ENCODE measurements at regions not wholly inside any gene's neighbourhood (a gene's known extent, or its start where the extent isn't known, plus 50 kb on each side); places are given as distances from the start of the nearest gene placed in this dataset.

- Histone ChIP-seq H3K36me3 (ENCODE audit: control insufficient read depth, insufficient read depth, low read length) (no peaks in the 10 kb centered on the region), H3K9ac (ENCODE audit: low read length) (no peak overlapping the region), H3K27ac (ENCODE audit: low read depth, low read length) (no peak overlapping the region), H3K27me3 (ENCODE audit: control insufficient read depth, insufficient read depth, low read length) (no peaks in the 10 kb centered on the region), H3K4me1 (ENCODE audit: control insufficient read depth, insufficient read depth, low read length) (peaks cover 5% of the 10 kb centered on the region), H3K4me3 (ENCODE audit: low read length) (no peak overlapping the region)
Observed at GRCh38 chr12:46471404-46471803, 98.8 kb upstream of the SLC38A2 start.

- H3K27me3 ChIP-seq (ENCODE audit: control insufficient read depth, insufficient read depth, low read length): no peaks in the 10 kb centered on the region
- no peak overlapping the region for H3K27ac ChIP-seq (ENCODE audit: low read depth, low read length)
- no peak overlapping the region for H3K9ac ChIP-seq (ENCODE audit: low read length)
- H3K4me1 ChIP-seq (ENCODE audit: control insufficient read depth, insufficient read depth, low read length): peaks cover 5% of the 10 kb centered on the region
- no peaks in the 10 kb centered on the region for H3K36me3 ChIP-seq (ENCODE audit: control insufficient read depth, insufficient read depth, low read length)
- H3K4me3 ChIP-seq (ENCODE audit: low read length): no peak overlapping the region
Observed at GRCh38 chr12:46470975-46471374, 98.4 kb upstream of the SLC38A2 start.

GRCh38 chr12:46470036-46470627, 97.6 kb upstream of the SLC38A2 start:
- H3K36me3 ChIP-seq (ENCODE audit: control insufficient read depth, insufficient read depth, low read length): no peaks in the 10 kb centered on the region
- H3K27ac ChIP-seq (ENCODE audit: low read depth, low read length): no peak overlapping the region
- H3K27me3 ChIP-seq (ENCODE audit: control insufficient read depth, insufficient read depth, low read length): no peaks in the 10 kb centered on the region
- no peak overlapping the region for H3K9ac ChIP-seq (ENCODE audit: low read length)
- peaks cover 5% of the 10 kb centered on the region for H3K4me1 ChIP-seq (ENCODE audit: control insufficient read depth, insufficient read depth, low read length)
- no peak overlapping the region for H3K4me3 ChIP-seq (ENCODE audit: low read length)

- Histone ChIP-seq H3K27me3 (ENCODE audit: control insufficient read depth, insufficient read depth, low read length) (no peaks in the 10 kb centered on the region), H3K4me1 (ENCODE audit: control insufficient read depth, insufficient read depth, low read length) (peaks cover 5% of the 10 kb centered on the region), H3K27ac (ENCODE audit: low read depth, low read length) (no peak overlapping the region), H3K4me3 (ENCODE audit: low read length) (no peak overlapping the region), H3K36me3 (ENCODE audit: control insufficient read depth, insufficient read depth, low read length) (no peaks in the 10 kb centered on the region), H3K9ac (ENCODE audit: low read length) (no peak overlapping the region)
Observed at GRCh38 chr12:46468813-46469212, 96.2 kb upstream of the SLC38A2 start.

- no peak overlapping the region for H3K9ac ChIP-seq (ENCODE audit: low read length)
- H3K27me3 ChIP-seq (ENCODE audit: control insufficient read depth, insufficient read depth, low read length): no peaks in the 10 kb centered on the region
- H3K36me3 ChIP-seq (ENCODE audit: control insufficient read depth, insufficient read depth, low read length): no peaks in the 10 kb centered on the region
- peaks cover 5% of the 10 kb centered on the region for H3K4me1 ChIP-seq (ENCODE audit: control insufficient read depth, insufficient read depth, low read length)
- H3K27ac ChIP-seq (ENCODE audit: low read depth, low read length): no peak overlapping the region
- no peak overlapping the region for H3K4me3 ChIP-seq (ENCODE audit: low read length)
Observed at GRCh38 chr12:46468160-46468559, 95.6 kb upstream of the SLC38A2 start.

GRCh38 chr12:46465307-46465706, 92.7 kb upstream of the SLC38A2 start:
- Histone ChIP-seq H3K36me3 (ENCODE audit: control insufficient read depth, insufficient read depth, low read length) (no peaks in the 10 kb centered on the region), H3K27ac (ENCODE audit: low read depth, low read length) (no peak overlapping the region), H3K27me3 (ENCODE audit: control insufficient read depth, insufficient read depth, low read length) (no peaks in the 10 kb centered on the region), H3K4me3 (ENCODE audit: low read length) (no peak overlapping the region), H3K4me1 (ENCODE audit: control insufficient read depth, insufficient read depth, low read length) (peaks cover 9% of the 10 kb centered on the region), H3K9ac (ENCODE audit: low read length) (no peak overlapping the region)

GRCh38 chr12:46464863-46465262, 92.3 kb upstream of the SLC38A2 start:
- Histone ChIP-seq H3K27me3 (ENCODE audit: control insufficient read depth, insufficient read depth, low read length) (no peaks in the 10 kb centered on the region), H3K27ac (ENCODE audit: low read depth, low read length) (no peak overlapping the region), H3K4me1 (ENCODE audit: control insufficient read depth, insufficient read depth, low read length) (peaks cover 9% of the 10 kb centered on the region), H3K9ac (ENCODE audit: low read length) (no peak overlapping the region), H3K36me3 (ENCODE audit: control insufficient read depth, insufficient read depth, low read length) (no peaks in the 10 kb centered on the region), H3K4me3 (ENCODE audit: low read length) (no peak overlapping the region)

GRCh38 chr12:46462641-46463355, 90.2 kb upstream of the SLC38A2 start:
- Histone ChIP-seq H3K27me3 (ENCODE audit: control insufficient read depth, insufficient read depth, low read length) (no peaks in the 10 kb centered on the region), H3K36me3 (ENCODE audit: control insufficient read depth, insufficient read depth, low read length) (no peaks in the 10 kb centered on the region), H3K27ac (ENCODE audit: low read depth, low read length) (no peak overlapping the region), H3K4me3 (ENCODE audit: low read length) (no peak overlapping the region), H3K4me1 (ENCODE audit: control insufficient read depth, insufficient read depth, low read length) (peaks cover 9% of the 10 kb centered on the region), H3K9ac (ENCODE audit: low read length) (no peak overlapping the region)

GRCh38 chr12:46461907-46462640, 89.5 kb upstream of the SLC38A2 start:
- Histone ChIP-seq H3K27ac (ENCODE audit: low read depth, low read length) (no peak overlapping the region), H3K4me1 (ENCODE audit: control insufficient read depth, insufficient read depth, low read length) (peaks cover 9% of the 10 kb centered on the region), H3K27me3 (ENCODE audit: control insufficient read depth, insufficient read depth, low read length) (no peaks in the 10 kb centered on the region), H3K36me3 (ENCODE audit: control insufficient read depth, insufficient read depth, low read length) (no peaks in the 10 kb centered on the region), H3K9ac (ENCODE audit: low read length) (no peak overlapping the region), H3K4me3 (ENCODE audit: low read length) (no peak overlapping the region)

- Histone ChIP-seq H3K9ac (ENCODE audit: low read length) (no peak overlapping the region), H3K36me3 (ENCODE audit: control insufficient read depth, insufficient read depth, low read length) (no peaks in the 10 kb centered on the region), H3K27ac (ENCODE audit: low read depth, low read length) (no peak overlapping the region), H3K4me1 (ENCODE audit: control insufficient read depth, insufficient read depth, low read length) (peaks cover 9% of the 10 kb centered on the region), H3K4me3 (ENCODE audit: low read length) (no peak overlapping the region), H3K27me3 (ENCODE audit: control insufficient read depth, insufficient read depth, low read length) (no peaks in the 10 kb centered on the region)
Observed at GRCh38 chr12:46461459-46461858, 88.9 kb upstream of the SLC38A2 start.

- Histone ChIP-seq H3K36me3 (ENCODE audit: control insufficient read depth, insufficient read depth, low read length) (no peaks in the 10 kb centered on the region), H3K27ac (ENCODE audit: low read depth, low read length) (no peak overlapping the region), H3K4me3 (ENCODE audit: low read length) (no peak overlapping the region), H3K27me3 (ENCODE audit: control insufficient read depth, insufficient read depth, low read length) (no peaks in the 10 kb centered on the region), H3K4me1 (ENCODE audit: control insufficient read depth, insufficient read depth, low read length) (peaks cover 9% of the 10 kb centered on the region), H3K9ac (ENCODE audit: low read length) (no peak overlapping the region)
Observed at GRCh38 chr12:46460682-46461210, 88.2 kb upstream of the SLC38A2 start.

- Histone ChIP-seq H3K27ac (ENCODE audit: low read depth, low read length) (no peak overlapping the region), H3K27me3 (ENCODE audit: control insufficient read depth, insufficient read depth, low read length) (no peaks in the 10 kb centered on the region), H3K36me3 (ENCODE audit: control insufficient read depth, insufficient read depth, low read length) (no peaks in the 10 kb centered on the region), H3K9ac (ENCODE audit: low read length) (no peak overlapping the region), H3K4me3 (ENCODE audit: low read length) (no peak overlapping the region), H3K4me1 (ENCODE audit: control insufficient read depth, insufficient read depth, low read length) (peaks cover 9% of the 10 kb centered on the region)
Observed at GRCh38 chr12:46459861-46460545, 87.4 kb upstream of the SLC38A2 start.

Data from rectal smooth muscle tissue (tissue), 1 donor.